Panc1 (cell line): ENCODE measurements at regions not wholly inside any gene's neighbourhood (a gene's known extent, or its start where the extent isn't known, plus 50 kb on each side); places are given as distances from the start of the nearest gene placed in this dataset.

Experiments used
- ATAC-seq: fragments of 200-7000 bp; cut with Tn5 transposase; 2 replicates; pipeline ENCODE4 v1.9.1; 2020; ENCODE audit warnings: mild to moderate bottlenecking, moderate library complexity
- BruUV-seq: library from RNA; stranded (reverse); fragments of 400-500 nt; replicated peaks from 2 replicates; lab custom pipeline; 2021; lab: Mats Ljungman, UMichigan
- CTCF ChIA-PET: fragments of 300-600 bp; sonication (Branson Sonifier 250); formaldehyde crosslinking; loops from one replicate; lab custom pipeline; 2022; ENCODE audit warnings: antibody characterized with exemption; lab: Charles Lee
- POLR2A ChIA-PET: fragments of 300-600 bp; sonication (Branson Sonifier 250); formaldehyde crosslinking; loops from one replicate; lab custom pipeline; 2022; ENCODE audit warnings: antibody characterized with exemption; lab: Charles Lee
- DNase-seq: peaks from one replicate; pipeline ENCODE4 v3.0.0-alpha.2; 2010; ENCODE audit warnings: low read depth, low spot score
- H3K27ac ChIP-seq: 2 replicates; pipeline ENCODE4 v1.5.1; 2011; ENCODE audit warnings: mild to moderate bottlenecking, low read length, inconsistent platforms
- H3K27me3 ChIP-seq: fragments of 200-500 bp; sonication (Bioruptor generic); 2 replicates; pipeline ENCODE4 v1.6.0; 2014; ENCODE audit warnings: low read length, inconsistent platforms; ENCODE audit not compliant: control insufficient read depth, insufficient read depth
- H3K36me3 ChIP-seq: fragments of 200-500 bp; sonication (Bioruptor generic); 2 replicates; pipeline ENCODE4 v1.5.1; 2014; ENCODE audit warnings: inconsistent platforms, mild to moderate bottlenecking, low read length, moderate library complexity; ENCODE audit not compliant: control insufficient read depth, insufficient read depth
- H3K4me1 ChIP-seq: 2 replicates; pipeline ENCODE4 v1.5.1; 2011; ENCODE audit warnings: inconsistent platforms, mild to moderate bottlenecking, low read length, moderate library complexity; ENCODE audit not compliant: control insufficient read depth, insufficient read depth
- H3K4me3 ChIP-seq, 2 experiments: 2 replicates each; pipeline ENCODE4 v1.5.1; 2011 to 2012; ENCODE audit warnings: low read depth in 2 of 2, low read length in 2 of 2, mild to moderate bottlenecking in 2 of 2, inconsistent platforms in 1 of 2, moderate library complexity in 1 of 2
- H3K9me3 ChIP-seq: fragments of 200-500 bp; sonication (Bioruptor generic); 2 replicates; pipeline ENCODE4 v1.5.1; 2014; ENCODE audit warnings: low read depth, mild to moderate bottlenecking, inconsistent platforms, low read length, moderate library complexity; ENCODE audit not compliant: control insufficient read depth, insufficient read depth
- CTCF ChIP-seq: fragments of 450-650 bp; IDR thresholded peaks from 2 replicates; pipeline ENCODE4 v1.5.1; 2017; ENCODE audit warnings: mild to moderate bottlenecking
- POLR2AphosphoS5 ChIP-seq: IDR thresholded peaks from 2 replicates; pipeline ENCODE4 v1.6.1; 2012; ENCODE audit warnings: mild to moderate bottlenecking, low read depth, low read length, moderate library complexity
- SIN3A ChIP-seq: IDR thresholded peaks from 2 replicates; pipeline ENCODE4 v1.6.1; 2012; ENCODE audit warnings: low read depth, mild to moderate bottlenecking, low read length, moderate library complexity, borderline replicate concordance; ENCODE audit not compliant: insufficient read depth
- TCF7L2 ChIP-seq: IDR thresholded peaks from 2 replicates; pipeline ENCODE4 v1.6.1; 2011; ENCODE audit warnings: mild to moderate bottlenecking, low read depth, low read length, inconsistent platforms
- in situ Hi-C: cut with HindIII; loops from 2 replicates; pipeline ENCODE4 v1.10.0; 2016; ENCODE audit warnings: low sequenced_read_pairs, low pct_unique_long_range_greater_than_20kb
- intact Hi-C: fragments of 100-400 bp; cut with micrococcal nuclease; formaldehyde crosslinking; loops from one replicate; pipeline ENCODE4 v1.10.0; 2022; ENCODE audit not compliant: unreplicated experiment
- TF ChIP-seq, protein P1 (sequence below), 2 experiments: IDR thresholded peaks; 2 replicates each; pipeline ENCODE4 v1.6.1; 2011 to 2012; ENCODE audit warnings: low read depth in 2 of 2, control low read depth in 1 of 2, low read length in 1 of 2, mild to moderate bottlenecking in 1 of 2, moderate library complexity in 1 of 2; ENCODE audit not compliant: insufficient read depth in 1 of 2

DNA sequence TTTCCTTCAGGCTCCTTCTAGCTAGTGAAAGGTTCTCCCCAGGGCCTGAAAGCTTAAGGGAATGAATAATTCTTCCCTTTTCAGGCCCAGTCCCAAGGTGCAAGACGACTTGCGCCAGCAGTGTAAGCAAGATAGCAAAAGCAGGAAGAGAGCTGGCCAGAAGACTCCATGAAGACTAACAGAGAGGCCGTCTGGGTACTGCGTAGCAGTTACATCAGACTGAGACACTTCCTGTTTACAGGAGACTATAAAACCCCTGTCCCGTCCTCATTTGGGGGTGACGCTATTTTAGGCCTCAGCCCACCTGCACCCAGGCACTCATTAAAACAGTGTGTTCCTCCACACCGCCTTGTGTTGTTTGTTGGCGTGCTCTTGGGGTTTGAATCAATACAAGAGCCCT is 90.7 kb upstream of the MOCS2 start:
- Histone ChIP-seq H3K27me3 (no peaks in the 10 kb centered on the region), H3K36me3 (no peaks in the 10 kb centered on the region), H3K4me1 (no peaks in the 10 kb centered on the region), H3K4me3 (no peak overlapping the region), H3K27ac (no peak overlapping the region), H3K9me3 (no peaks in the 10 kb centered on the region)
- intact Hi-C loops (no loop called here), in situ Hi-C loops (no loop called here)
- no TSS peak for BruUV-seq
- ATAC-seq (no peak), DNase-seq (no peak)
- POLR2A ChIA-PET: no interaction called here
- CTCF ChIA-PET: no interaction called here
- TF ChIP-seq, protein P1, sequence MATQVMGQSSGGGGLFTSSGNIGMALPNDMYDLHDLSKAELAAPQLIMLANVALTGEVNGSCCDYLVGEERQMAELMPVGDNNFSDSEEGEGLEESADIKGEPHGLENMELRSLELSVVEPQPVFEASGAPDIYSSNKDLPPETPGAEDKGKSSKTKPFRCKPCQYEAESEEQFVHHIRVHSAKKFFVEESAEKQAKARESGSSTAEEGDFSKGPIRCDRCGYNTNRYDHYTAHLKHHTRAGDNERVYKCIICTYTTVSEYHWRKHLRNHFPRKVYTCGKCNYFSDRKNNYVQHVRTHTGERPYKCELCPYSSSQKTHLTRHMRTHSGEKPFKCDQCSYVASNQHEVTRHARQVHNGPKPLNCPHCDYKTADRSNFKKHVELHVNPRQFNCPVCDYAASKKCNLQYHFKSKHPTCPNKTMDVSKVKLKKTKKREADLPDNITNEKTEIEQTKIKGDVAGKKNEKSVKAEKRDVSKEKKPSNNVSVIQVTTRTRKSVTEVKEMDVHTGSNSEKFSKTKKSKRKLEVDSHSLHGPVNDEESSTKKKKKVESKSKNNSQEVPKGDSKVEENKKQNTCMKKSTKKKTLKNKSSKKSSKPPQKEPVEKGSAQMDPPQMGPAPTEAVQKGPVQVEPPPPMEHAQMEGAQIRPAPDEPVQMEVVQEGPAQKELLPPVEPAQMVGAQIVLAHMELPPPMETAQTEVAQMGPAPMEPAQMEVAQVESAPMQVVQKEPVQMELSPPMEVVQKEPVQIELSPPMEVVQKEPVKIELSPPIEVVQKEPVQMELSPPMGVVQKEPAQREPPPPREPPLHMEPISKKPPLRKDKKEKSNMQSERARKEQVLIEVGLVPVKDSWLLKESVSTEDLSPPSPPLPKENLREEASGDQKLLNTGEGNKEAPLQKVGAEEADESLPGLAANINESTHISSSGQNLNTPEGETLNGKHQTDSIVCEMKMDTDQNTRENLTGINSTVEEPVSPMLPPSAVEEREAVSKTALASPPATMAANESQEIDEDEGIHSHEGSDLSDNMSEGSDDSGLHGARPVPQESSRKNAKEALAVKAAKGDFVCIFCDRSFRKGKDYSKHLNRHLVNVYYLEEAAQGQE (IDR thresholded peaks at IDR 0.05; ENCODE audit: insufficient read depth in 1 of 2, low read depth in 2 of 2, low read length in 1 of 2): no peak
- TF ChIP-seq CTCF (no peak), SIN3A (no peak), TCF7L2 (no peak), POLR2AphosphoS5 (no peak)

- BruUV-seq: no TSS peak
- Histone ChIP-seq H3K27me3 (no peaks in the 10 kb centered on the region), H3K4me1 (no peaks in the 10 kb centered on the region), H3K36me3 (no peaks in the 10 kb centered on the region), H3K9me3 (no peaks in the 10 kb centered on the region), H3K4me3 (no peak overlapping the region), H3K27ac (no peak overlapping the region)
- intact Hi-C loops (no loop called here), in situ Hi-C loops (no loop called here)
- POLR2A ChIA-PET: no interaction called here
- no peak for DNase-seq
- TF ChIP-seq SIN3A (no peak), CTCF (peak; percentile 26), TCF7L2 (no peak)
- no peak for ATAC-seq
- CTCF ChIA-PET: no interaction called here
Measured at GRCh38 chr5:53201746-53202145, 92.2 kb upstream of the MOCS2 start.
